ENCODE measurements at regions not wholly inside any gene's neighbourhood (a gene's known extent, or its start where the extent isn't known, plus 50 kb on each side); places are given as distances from the start of the nearest gene placed in this dataset.

DNA sequence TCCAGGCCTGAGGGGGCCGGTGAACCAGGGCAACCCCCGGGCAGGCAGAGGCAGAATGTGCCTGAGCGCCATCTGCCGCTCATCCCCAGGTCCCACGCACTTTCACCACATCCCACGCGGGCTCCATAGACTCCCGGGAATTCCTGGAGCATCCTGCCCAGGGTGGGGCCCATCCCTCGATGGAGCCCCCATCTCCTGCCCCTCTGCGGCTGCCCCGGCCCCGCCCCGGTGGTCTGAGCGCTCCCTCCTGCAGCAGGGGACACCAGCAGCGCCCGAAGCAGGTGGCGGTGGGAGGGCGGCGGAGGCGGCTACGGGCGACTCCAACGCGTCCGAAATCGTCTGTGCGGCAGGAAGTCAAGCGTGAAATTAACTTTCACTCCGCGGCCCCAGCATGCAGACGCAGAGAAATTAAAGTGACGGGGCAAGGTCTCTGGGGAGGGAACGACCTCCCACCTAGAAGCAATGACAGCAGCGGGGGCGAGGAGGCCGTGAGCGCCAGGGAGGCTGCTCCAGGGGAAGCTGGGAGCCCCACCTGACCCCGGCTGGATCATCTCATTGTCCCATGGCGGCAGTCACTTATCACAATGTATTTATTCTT is 122.2 kb downstream of the NCOR2 start:
- H3K27me3 ChIP-seq (replicated peaks in 1 of 2; ENCODE audit: control insufficient read depth in 2 of 2, insufficient read depth in 2 of 2, low read length in 1 of 2) = no peaks in the 10 kb centered on the region
- H3K27ac ChIP-seq (ENCODE audit: control insufficient read depth, insufficient read depth) = no peak overlapping the region
- ATAC-seq (no peak), FAIRE-seq (no peak), DNase-seq (ENCODE audit: low read depth, low spot score) (no peak)
- H3K9me3 ChIP-seq (replicated peaks; ENCODE audit: control insufficient read depth, insufficient read depth, low read length) = no peaks in the 10 kb centered on the region
- ChIA-PET POLR2A (no interaction called here), CTCF (no interaction called here), RAD21 (ENCODE audit: unreplicated experiment) (interaction anchor here (1.0 kb wide), 1 partner anchor 57 kb away, joined by 4 read pairs; no protein-coding TSS in a partner anchor), SMC1A (ENCODE audit: uncharacterized antibody, unreplicated experiment) (interaction anchor here (0.8 kb wide), 1 partner anchor 59 kb away, joined by 3 read pairs; no protein-coding TSS in a partner anchor)
- peaks cover 16 to 26% of the 10 kb centered on the region in 2 experiments; a peak in 3 of 4 replicates for H3K36me3 ChIP-seq (ENCODE audit: control insufficient read depth in 2 of 2, insufficient read depth in 2 of 2, low read length in 1 of 2)
- intact Hi-C loops (cut with micrococcal nuclease; ENCODE audit: unreplicated experiment) (no loop called here), in situ Hi-C loops (cut with MboI) (no loop called here)
- no peak overlapping the region for H3K9ac ChIP-seq (ENCODE audit: control insufficient read depth, insufficient read depth, low read length)
- H4K20me1 ChIP-seq (ENCODE audit: control insufficient read depth, insufficient read depth) = 0 out of 2 replicates have a peak, but pooled peaks cover 3% of the 10 kb centered on the region
- WGBS (ENCODE audit: insufficient coverage, insufficient replicate concordance, low lambda C conversion rate, missing lambda C conversion rate) = 97% methylated on average over 26 of the region's 39 CpGs
- H3K79me2 ChIP-seq (ENCODE audit: control insufficient read depth, insufficient read depth, low read length) = peaks cover 2% of the 10 kb centered on the region; the same call in 1 of the 2 replicates
- H3K4me2 ChIP-seq (ENCODE audit: control insufficient read depth, insufficient read depth) = no peak overlapping the region
- no peak overlapping the region for H2AFZ ChIP-seq (ENCODE audit: control insufficient read depth, low read depth, low read length)
- no peaks in the 10 kb centered on the region for H3K4me1 ChIP-seq (ENCODE audit: control insufficient read depth, insufficient read depth, low read length)
- no peak overlapping the region for H3K4me3 ChIP-seq
- BruUV-seq (replicated peaks) = no TSS peak
- TF ChIP-seq POLR2AphosphoS2 (IDR thresholded peaks at IDR 0.05; ENCODE audit: low read depth, low read length) (no peak), RAD21 (IDR thresholded peaks at IDR 0.05; ENCODE audit: insufficient read depth, low read depth, low read length) (no peak), IRF4 (IDR thresholded peaks at IDR 0.05; ENCODE audit: low read depth, low read length) (no peak), ZNF622 (IDR thresholded peaks at IDR 0.05) (no peak), PAX5 (IDR thresholded peaks at IDR 0.05; ENCODE audit: borderline replicate concordance, low read depth, low read length) (no peak), KLF5 (IDR thresholded peaks at IDR 0.05; ENCODE audit: partially characterized antibody) (no peak), WRNIP1 (IDR thresholded peaks at IDR 0.05; ENCODE audit: borderline replicate concordance, low read depth, low read length) (no peak), ZNF207 (IDR thresholded peaks at IDR 0.05; ENCODE audit: borderline replicate concordance) (no peak), BRCA1 (IDR thresholded peaks at IDR 0.05; ENCODE audit: low read depth, low read length) (no peak), YY1 (IDR thresholded peaks at IDR 0.05; ENCODE audit: low read depth, low read length) (no peak), SIX5 (IDR thresholded peaks at IDR 0.05; ENCODE audit: low read depth, low read length, severe bottlenecking) (no peak), ZNF274 (IDR thresholded peaks at IDR 0.05; ENCODE audit: insufficient read depth, insufficient read length) (no peak), HCFC1 (IDR thresholded peaks at IDR 0.05; ENCODE audit: low read length) (no peak), SMAD5 (IDR thresholded peaks at IDR 0.05; ENCODE audit: low read depth) (no peak), BMI1 (IDR thresholded peaks at IDR 0.05; ENCODE audit: borderline replicate concordance) (no peak)
- TF ChIP-seq, protein P1, sequence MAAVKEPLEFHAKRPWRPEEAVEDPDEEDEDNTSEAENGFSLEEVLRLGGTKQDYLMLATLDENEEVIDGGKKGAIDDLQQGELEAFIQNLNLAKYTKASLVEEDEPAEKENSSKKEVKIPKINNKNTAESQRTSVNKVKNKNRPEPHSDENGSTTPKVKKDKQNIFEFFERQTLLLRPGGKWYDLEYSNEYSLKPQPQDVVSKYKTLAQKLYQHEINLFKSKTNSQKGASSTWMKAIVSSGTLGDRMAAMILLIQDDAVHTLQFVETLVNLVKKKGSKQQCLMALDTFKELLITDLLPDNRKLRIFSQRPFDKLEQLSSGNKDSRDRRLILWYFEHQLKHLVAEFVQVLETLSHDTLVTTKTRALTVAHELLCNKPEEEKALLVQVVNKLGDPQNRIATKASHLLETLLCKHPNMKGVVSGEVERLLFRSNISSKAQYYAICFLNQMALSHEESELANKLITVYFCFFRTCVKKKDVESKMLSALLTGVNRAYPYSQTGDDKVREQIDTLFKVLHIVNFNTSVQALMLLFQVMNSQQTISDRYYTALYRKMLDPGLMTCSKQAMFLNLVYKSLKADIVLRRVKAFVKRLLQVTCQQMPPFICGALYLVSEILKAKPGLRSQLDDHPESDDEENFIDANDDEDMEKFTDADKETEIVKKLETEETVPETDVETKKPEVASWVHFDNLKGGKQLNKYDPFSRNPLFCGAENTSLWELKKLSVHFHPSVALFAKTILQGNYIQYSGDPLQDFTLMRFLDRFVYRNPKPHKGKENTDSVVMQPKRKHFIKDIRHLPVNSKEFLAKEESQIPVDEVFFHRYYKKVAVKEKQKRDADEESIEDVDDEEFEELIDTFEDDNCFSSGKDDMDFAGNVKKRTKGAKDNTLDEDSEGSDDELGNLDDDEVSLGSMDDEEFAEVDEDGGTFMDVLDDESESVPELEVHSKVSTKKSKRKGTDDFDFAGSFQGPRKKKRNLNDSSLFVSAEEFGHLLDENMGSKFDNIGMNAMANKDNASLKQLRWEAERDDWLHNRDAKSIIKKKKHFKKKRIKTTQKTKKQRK (IDR thresholded peaks at IDR 0.05; ENCODE audit: low read depth, low read length) = no peak
- TF ChIP-seq, protein P2, sequence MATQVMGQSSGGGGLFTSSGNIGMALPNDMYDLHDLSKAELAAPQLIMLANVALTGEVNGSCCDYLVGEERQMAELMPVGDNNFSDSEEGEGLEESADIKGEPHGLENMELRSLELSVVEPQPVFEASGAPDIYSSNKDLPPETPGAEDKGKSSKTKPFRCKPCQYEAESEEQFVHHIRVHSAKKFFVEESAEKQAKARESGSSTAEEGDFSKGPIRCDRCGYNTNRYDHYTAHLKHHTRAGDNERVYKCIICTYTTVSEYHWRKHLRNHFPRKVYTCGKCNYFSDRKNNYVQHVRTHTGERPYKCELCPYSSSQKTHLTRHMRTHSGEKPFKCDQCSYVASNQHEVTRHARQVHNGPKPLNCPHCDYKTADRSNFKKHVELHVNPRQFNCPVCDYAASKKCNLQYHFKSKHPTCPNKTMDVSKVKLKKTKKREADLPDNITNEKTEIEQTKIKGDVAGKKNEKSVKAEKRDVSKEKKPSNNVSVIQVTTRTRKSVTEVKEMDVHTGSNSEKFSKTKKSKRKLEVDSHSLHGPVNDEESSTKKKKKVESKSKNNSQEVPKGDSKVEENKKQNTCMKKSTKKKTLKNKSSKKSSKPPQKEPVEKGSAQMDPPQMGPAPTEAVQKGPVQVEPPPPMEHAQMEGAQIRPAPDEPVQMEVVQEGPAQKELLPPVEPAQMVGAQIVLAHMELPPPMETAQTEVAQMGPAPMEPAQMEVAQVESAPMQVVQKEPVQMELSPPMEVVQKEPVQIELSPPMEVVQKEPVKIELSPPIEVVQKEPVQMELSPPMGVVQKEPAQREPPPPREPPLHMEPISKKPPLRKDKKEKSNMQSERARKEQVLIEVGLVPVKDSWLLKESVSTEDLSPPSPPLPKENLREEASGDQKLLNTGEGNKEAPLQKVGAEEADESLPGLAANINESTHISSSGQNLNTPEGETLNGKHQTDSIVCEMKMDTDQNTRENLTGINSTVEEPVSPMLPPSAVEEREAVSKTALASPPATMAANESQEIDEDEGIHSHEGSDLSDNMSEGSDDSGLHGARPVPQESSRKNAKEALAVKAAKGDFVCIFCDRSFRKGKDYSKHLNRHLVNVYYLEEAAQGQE (IDR thresholded peaks at IDR 0.05; ENCODE audit: low read depth, low read length) = no peak
- TF ChIP-seq, protein P3, sequence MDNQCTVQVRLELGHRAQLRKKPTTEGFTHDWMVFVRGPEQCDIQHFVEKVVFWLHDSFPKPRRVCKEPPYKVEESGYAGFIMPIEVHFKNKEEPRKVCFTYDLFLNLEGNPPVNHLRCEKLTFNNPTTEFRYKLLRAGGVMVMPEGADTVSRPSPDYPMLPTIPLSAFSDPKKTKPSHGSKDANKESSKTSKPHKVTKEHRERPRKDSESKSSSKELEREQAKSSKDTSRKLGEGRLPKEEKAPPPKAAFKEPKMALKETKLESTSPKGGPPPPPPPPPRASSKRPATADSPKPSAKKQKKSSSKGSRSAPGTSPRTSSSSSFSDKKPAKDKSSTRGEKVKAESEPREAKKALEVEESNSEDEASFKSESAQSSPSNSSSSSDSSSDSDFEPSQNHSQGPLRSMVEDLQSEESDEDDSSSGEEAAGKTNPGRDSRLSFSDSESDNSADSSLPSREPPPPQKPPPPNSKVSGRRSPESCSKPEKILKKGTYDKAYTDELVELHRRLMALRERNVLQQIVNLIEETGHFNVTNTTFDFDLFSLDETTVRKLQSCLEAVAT (IDR thresholded peaks at IDR 0.05) = no peak

All from GM12878 (cell line).